ENCODE measurements at regions not wholly inside any gene's neighbourhood (a gene's known extent, or its start where the extent isn't known, plus 50 kb on each side); places are given as distances from the start of the nearest gene placed in this dataset.

- TF ChIP-seq CTCF (conservative IDR thresholded peaks at IDR 0.05; ENCODE audit: low read depth, low read length) = no peak
- no peak overlapping the region for H3K4me3 ChIP-seq (ENCODE audit: low read depth, low read length)
- no peak for DNase-seq (ENCODE audit: low read depth)
Observed at GRCh38 chr21:22096314-22096713, 1098.1 kb downstream of the NCAM2 start.

GRCh38 chr21:22106720-22107410 is 1108.7 kb downstream of the NCAM2 start:
- DNase-seq (ENCODE audit: low read depth) = no peak
- TF ChIP-seq CTCF (conservative IDR thresholded peaks at IDR 0.05; ENCODE audit: low read depth, low read length) = no peak
- H3K4me3 ChIP-seq (ENCODE audit: low read depth, low read length) = no peak overlapping the region

- no peak for DNase-seq (ENCODE audit: low read depth)
- no peak overlapping the region for H3K4me3 ChIP-seq (ENCODE audit: low read depth, low read length)
- TF ChIP-seq CTCF (conservative IDR thresholded peaks at IDR 0.05; ENCODE audit: low read depth, low read length) = no peak
Observed at GRCh38 chr21:22115746-22116145, 1117.5 kb downstream of the NCAM2 start.

- TF ChIP-seq CTCF (conservative IDR thresholded peaks at IDR 0.05; ENCODE audit: low read depth, low read length) = peak; percentile 37
- DNase-seq (ENCODE audit: low read depth) = peak; percentile 16
- H3K4me3 ChIP-seq (ENCODE audit: low read depth, low read length) = no peak overlapping the region
Observed at GRCh38 chr21:22120616-22121266, 1122.5 kb downstream of the NCAM2 start.

- no peak overlapping the region for H3K4me3 ChIP-seq (ENCODE audit: low read depth, low read length)
- TF ChIP-seq CTCF (conservative IDR thresholded peaks at IDR 0.05; ENCODE audit: low read depth, low read length) = no peak
- no peak for DNase-seq (ENCODE audit: low read depth)
Observed at GRCh38 chr21:22125581-22125980, 1127.4 kb downstream of the NCAM2 start.

- TF ChIP-seq CTCF (conservative IDR thresholded peaks at IDR 0.05; ENCODE audit: low read depth, low read length) = no peak
- H3K4me3 ChIP-seq (ENCODE audit: low read depth, low read length) = no peak overlapping the region
- no peak for DNase-seq (ENCODE audit: low read depth)
Observed at GRCh38 chr21:22128671-22129070, 1130.5 kb downstream of the NCAM2 start.
